Peyer's patch (tissue), 4 donors: ENCODE measurements at regions not wholly inside any gene's neighbourhood (a gene's known extent, or its start where the extent isn't known, plus 50 kb on each side); places are given as distances from the start of the nearest gene placed in this dataset.

Source experiments
- DNase-seq, 3 donors: peaks; one replicate each; pipeline ENCODE4 v3.0.0-alpha.2; 2017 to 2019
- H3K27ac ChIP-seq, 4 donors: fragments of 200-600 bp; sonication (generic); one replicate each; pipeline ENCODE4 v1.5.1; 2016 to 2019
- H3K27me3 ChIP-seq, 2 donors: fragments of 200-600 bp; sonication (generic); one replicate each; pipeline ENCODE4 v1.5.1; 2019
- H3K36me3 ChIP-seq, 3 donors: fragments of 200-600 bp; sonication (generic); one replicate each; pipeline ENCODE4 v1.5.1; 2016 to 2019
- H3K4me1 ChIP-seq, 4 donors: fragments of 200-600 bp; sonication (generic); one replicate each; pipeline ENCODE4 v1.5.1; 2016 to 2019
- H3K4me3 ChIP-seq, 4 donors: fragments of 200-600 bp; sonication (generic); 1 replicate in 3 of 4; 2 replicates in 1 of 4; pipeline ENCODE4 v1.5.1; 2016 to 2019; ENCODE audit warnings: mild to moderate bottlenecking in 1 of 4
- H3K9me3 ChIP-seq, 4 donors: fragments of 200-600 bp; sonication (generic); one replicate each; pipeline ENCODE4 v1.5.1; 2016 to 2019; ENCODE audit warnings: mild to moderate bottlenecking in 1 of 4
- CTCF ChIP-seq, 6 experiments: fragments of 450-650 bp in 4 of 6; fragments of 200-600 bp in 2 of 6; sonication (generic) in 1 of 6; IDR thresholded peaks; one replicate each; pipeline ENCODE4 v1.5.1; 2017 to 2019; ENCODE audit warnings: antibody characterized with exemption in 6 of 6, mild to moderate bottlenecking in 3 of 6, moderate library complexity in 1 of 6
- POLR2A ChIP-seq, 2 donors: fragments of 450-650 bp; IDR thresholded peaks; one replicate each; pipeline ENCODE4 v1.5.1; 2017; ENCODE audit warnings: antibody characterized with exemption in 2 of 2, mild to moderate bottlenecking in 2 of 2, moderate library complexity in 2 of 2

- no peaks in the 10 kb centered on the region for H3K9me3 ChIP-seq
- no peaks in the 10 kb centered on the region for H3K27me3 ChIP-seq
- DNase-seq: peak in 1 of 3 donors; percentile 36
- TF ChIP-seq CTCF (IDR thresholded peaks at IDR 0.05) (no peak), POLR2A (IDR thresholded peaks at IDR 0.05) (no peak)
- peaks cover 0 to 6% (median 0%) of the 10 kb centered on the region in 4 donors for H3K4me1 ChIP-seq
- no peak overlapping the region for H3K4me3 ChIP-seq
- H3K27ac ChIP-seq: no peak overlapping the region
- no peaks in the 10 kb centered on the region for H3K36me3 ChIP-seq
These were observed 186.1 kb downstream of the ZFP36L2 start for GRCh38 chr2:43040084-43040854.

DNA sequence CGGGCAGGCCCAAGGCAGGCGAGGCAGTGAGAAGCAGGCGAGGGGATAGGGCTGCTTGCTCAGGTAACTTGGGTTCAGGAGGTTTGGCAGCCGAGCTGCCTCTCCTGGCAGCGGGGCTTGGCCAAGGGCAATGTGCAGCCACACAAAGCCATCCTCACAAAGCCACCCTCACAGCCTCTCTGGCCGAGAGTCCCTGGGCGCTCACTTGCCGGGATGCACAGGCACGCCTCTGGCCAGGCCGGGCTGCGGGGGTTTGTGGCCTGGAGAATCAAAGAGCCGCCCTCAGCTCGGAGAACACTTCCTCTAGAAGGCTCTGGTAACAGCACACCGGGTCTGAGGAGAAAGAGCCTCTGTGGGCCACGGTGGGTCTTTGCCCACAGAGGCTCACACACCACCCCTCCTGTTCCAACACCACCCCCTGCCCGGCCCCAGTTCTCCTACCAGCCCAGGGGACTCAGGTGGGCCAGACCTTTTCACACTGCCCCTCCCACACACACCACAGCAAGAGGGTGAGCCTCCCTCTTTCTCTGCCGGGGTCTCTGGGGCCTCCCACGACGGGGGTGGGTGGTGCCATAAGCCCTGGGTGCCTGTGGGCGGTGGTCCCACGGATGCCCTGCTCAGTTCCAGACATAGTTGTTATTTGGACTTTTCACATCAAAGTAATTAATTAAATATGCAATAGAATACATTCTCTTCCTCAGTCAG is 186.9 kb downstream of the ZFP36L2 start:
- peak in 1 of 3 donors; percentile 46 for DNase-seq

DNA sequence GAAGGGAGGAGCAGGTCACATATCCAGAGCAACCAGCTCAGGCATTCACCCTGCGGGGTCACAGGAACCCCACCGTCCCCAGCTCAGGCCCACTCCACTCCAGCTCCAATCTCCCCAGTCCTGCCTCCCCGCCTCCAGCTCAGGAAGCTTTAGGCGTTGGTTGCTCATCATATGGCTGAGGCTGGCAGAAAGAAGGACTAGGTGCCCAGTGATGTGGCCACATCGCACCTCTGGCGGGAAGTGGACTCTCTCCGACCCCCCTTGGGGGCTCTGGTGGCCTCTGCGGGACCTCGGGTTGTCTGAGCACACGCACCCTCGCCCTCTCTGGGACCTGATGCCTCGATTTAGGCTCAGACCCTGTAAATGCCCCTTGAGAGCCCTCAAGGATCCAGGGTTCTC is 187.7 kb downstream of the ZFP36L2 start:
- Histone ChIP-seq H3K36me3 (no peaks in the 10 kb centered on the region), H3K4me1 (peaks cover 0 to 6% (median 0%) of the 10 kb centered on the region in 4 donors), H3K27me3 (no peaks in the 10 kb centered on the region), H3K27ac (no peak overlapping the region), H3K4me3 (no peak overlapping the region), H3K9me3 (no peaks in the 10 kb centered on the region)
- peak in 1 of 3 donors; percentile 25 for DNase-seq
- TF ChIP-seq POLR2A (IDR thresholded peaks at IDR 0.05): no peak
- TF ChIP-seq CTCF (IDR thresholded peaks at IDR 0.05): no peak

More for the DNA sequence above, 186.9 kb downstream of the ZFP36L2 start:
- H3K27ac ChIP-seq: peak overlapping the region in 1 of 4 donors; percentile 3
- peaks cover 0 to 6% (median 0%) of the 10 kb centered on the region in 4 donors for H3K4me1 ChIP-seq
- H3K9me3 ChIP-seq: no peaks in the 10 kb centered on the region
- H3K27me3 ChIP-seq: no peaks in the 10 kb centered on the region
- no peaks in the 10 kb centered on the region for H3K36me3 ChIP-seq
- TF ChIP-seq POLR2A (IDR thresholded peaks at IDR 0.05): no peak
- TF ChIP-seq CTCF (IDR thresholded peaks at IDR 0.05): no peak
- H3K4me3 ChIP-seq: no peak overlapping the region

DNA sequence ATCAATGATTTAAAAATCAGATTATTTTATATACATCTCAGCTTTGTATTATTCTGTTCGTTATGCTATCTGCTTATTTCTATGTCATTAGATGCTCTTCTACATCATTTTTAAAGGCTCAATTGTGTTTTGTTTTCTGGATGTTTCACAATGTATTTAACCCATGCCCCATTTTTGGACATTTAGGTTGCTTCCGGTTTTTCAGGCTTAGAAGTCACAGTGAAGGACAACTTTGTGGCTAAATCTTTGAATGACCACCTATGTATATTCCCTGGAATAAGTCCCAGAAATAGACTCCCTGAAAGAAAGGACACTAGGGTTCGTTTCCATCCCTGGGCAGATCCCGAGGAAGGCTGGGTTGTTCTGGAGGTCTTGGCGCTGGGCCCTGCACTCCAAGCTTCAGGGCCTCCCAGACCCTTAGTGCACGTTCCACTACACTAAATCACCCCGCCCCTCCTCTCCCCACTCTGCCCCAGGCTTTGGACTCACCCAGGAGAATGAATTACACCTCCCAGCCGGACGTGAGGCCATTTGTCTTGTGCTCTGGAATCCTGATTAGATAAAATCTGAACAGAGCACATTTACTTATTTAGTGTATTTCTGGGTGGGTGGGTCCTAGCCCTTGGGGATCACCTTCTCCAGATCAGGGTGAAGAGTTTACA is 188.2 kb downstream of the ZFP36L2 start:
- Histone ChIP-seq H3K4me3 (no peak overlapping the region), H3K36me3 (no peaks in the 10 kb centered on the region), H3K9me3 (no peaks in the 10 kb centered on the region), H3K27ac (no peak overlapping the region), H3K4me1 (peaks cover 0 to 6% (median 0%) of the 10 kb centered on the region in 4 donors), H3K27me3 (no peaks in the 10 kb centered on the region)
- no peak for TF ChIP-seq POLR2A (IDR thresholded peaks at IDR 0.05)
- no peak for TF ChIP-seq CTCF (IDR thresholded peaks at IDR 0.05)
- DNase-seq: peak in 1 of 3 donors; percentile 28

GRCh38 chr2:43035922-43036321 is 190.5 kb downstream of the ZFP36L2 start:
- Histone ChIP-seq H3K36me3 (no peaks in the 10 kb centered on the region), H3K4me1 (peaks cover 0 to 10% (median 1%) of the 10 kb centered on the region in 4 donors), H3K27ac (no peak overlapping the region), H3K27me3 (no peaks in the 10 kb centered on the region), H3K9me3 (no peaks in the 10 kb centered on the region), H3K4me3 (no peak overlapping the region)
- no peak for DNase-seq
- TF ChIP-seq CTCF (IDR thresholded peaks at IDR 0.05) (peak in 2 of 6 experiments; percentile 8 to 19), POLR2A (IDR thresholded peaks at IDR 0.05) (no peak)
